Astrocyte (in vitro differentiated cells and primary cell): ENCODE measurements at regions not wholly inside any gene's neighbourhood (a gene's known extent, or its start where the extent isn't known, plus 50 kb on each side); places are given as distances from the start of the nearest gene placed in this dataset.

Source experiments
- EZH2 ChIP-seq: IDR thresholded peaks from 2 replicates; pipeline ENCODE4 v1.6.1; 2012; ENCODE audit warnings: mild to moderate bottlenecking, low read length, inconsistent platforms; ENCODE audit not compliant: insufficient read depth
- TF ChIP-seq, protein P1 (sequence below): IDR thresholded peaks from 2 replicates; pipeline ENCODE4 v1.5.1; 2011; ENCODE audit warnings: low read depth, mild to moderate bottlenecking, inconsistent platforms, low read length, moderate library complexity; ENCODE audit not compliant: insufficient read depth

GRCh38 chr13:79815041-79815440 is 334.1 kb downstream of the NDFIP2 start:
- TF ChIP-seq, protein P1, sequence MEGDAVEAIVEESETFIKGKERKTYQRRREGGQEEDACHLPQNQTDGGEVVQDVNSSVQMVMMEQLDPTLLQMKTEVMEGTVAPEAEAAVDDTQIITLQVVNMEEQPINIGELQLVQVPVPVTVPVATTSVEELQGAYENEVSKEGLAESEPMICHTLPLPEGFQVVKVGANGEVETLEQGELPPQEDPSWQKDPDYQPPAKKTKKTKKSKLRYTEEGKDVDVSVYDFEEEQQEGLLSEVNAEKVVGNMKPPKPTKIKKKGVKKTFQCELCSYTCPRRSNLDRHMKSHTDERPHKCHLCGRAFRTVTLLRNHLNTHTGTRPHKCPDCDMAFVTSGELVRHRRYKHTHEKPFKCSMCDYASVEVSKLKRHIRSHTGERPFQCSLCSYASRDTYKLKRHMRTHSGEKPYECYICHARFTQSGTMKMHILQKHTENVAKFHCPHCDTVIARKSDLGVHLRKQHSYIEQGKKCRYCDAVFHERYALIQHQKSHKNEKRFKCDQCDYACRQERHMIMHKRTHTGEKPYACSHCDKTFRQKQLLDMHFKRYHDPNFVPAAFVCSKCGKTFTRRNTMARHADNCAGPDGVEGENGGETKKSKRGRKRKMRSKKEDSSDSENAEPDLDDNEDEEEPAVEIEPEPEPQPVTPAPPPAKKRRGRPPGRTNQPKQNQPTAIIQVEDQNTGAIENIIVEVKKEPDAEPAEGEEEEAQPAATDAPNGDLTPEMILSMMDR, result no peak
- no peak for TF ChIP-seq EZH2
